ENCODE measurements at regions not wholly inside any gene's neighbourhood (a gene's known extent, or its start where the extent isn't known, plus 50 kb on each side); places are given as distances from the start of the nearest gene placed in this dataset.

GRCh38 chr13:50198508-50198907 is 183.3 kb downstream of the KCNRG start:
- H3K9me3 ChIP-seq (ENCODE audit: control insufficient read depth in 4 of 4, insufficient read depth in 3 of 4, low read length in 3 of 4), result no peaks in the 10 kb centered on the region
- peak in 2 of 3 donors; percentile 46 to 65 for DNase-seq
- H3K4me1 ChIP-seq (ENCODE audit: control insufficient read depth in 5 of 5, insufficient read depth in 5 of 5, low read length in 5 of 5), result peaks cover 0 to 18% (median 3%) of the 10 kb centered on the region in 5 donors
- no peak overlapping the region for H3K4me3 ChIP-seq
- TF ChIP-seq CTCF (IDR thresholded peaks at IDR 0.05; ENCODE audit: control extremely low read depth, extremely low read depth), result no peak
- no peaks in the 10 kb centered on the region for H3K27me3 ChIP-seq (ENCODE audit: control insufficient read depth in 3 of 3, insufficient read depth in 3 of 3, low read length in 2 of 3)
- H3K36me3 ChIP-seq (ENCODE audit: control insufficient read depth in 4 of 4, insufficient read depth in 4 of 4, low read length in 4 of 4), result no peaks in the 10 kb centered on the region
- H3K27ac ChIP-seq (ENCODE audit: low read depth in 1 of 2, low read length in 1 of 2), result no peak overlapping the region
- no peak overlapping the region for H3K9ac ChIP-seq (ENCODE audit: insufficient read depth in 1 of 2, low read length in 2 of 2)
- ATAC-seq (ENCODE audit: insufficient read depth, low FRiP score), result no peak
- WGBS, 2 donors, result 54% methylated on average over 2 of the region's 2 CpGs

- TF ChIP-seq CTCF (IDR thresholded peaks at IDR 0.05; ENCODE audit: control extremely low read depth, extremely low read depth), result no peak
- WGBS, 2 donors, result 76 to 85% methylated on average over 3 of the region's 3 CpGs
- no peak overlapping the region for H3K4me3 ChIP-seq
- DNase-seq (peak in 2 of 3 donors; percentile 33 to 46), ATAC-seq (ENCODE audit: insufficient read depth, low FRiP score) (no peak)
- peak overlapping the region in 1 of 2 donors; percentile 62 for H3K9ac ChIP-seq (ENCODE audit: insufficient read depth in 1 of 2, low read length in 2 of 2)
- no peaks in the 10 kb centered on the region for H3K27me3 ChIP-seq (ENCODE audit: control insufficient read depth in 3 of 3, insufficient read depth in 3 of 3, low read length in 2 of 3)
- H3K27ac ChIP-seq (ENCODE audit: low read depth in 1 of 2, low read length in 1 of 2), result no peak overlapping the region
- H3K36me3 ChIP-seq (ENCODE audit: control insufficient read depth in 4 of 4, insufficient read depth in 4 of 4, low read length in 4 of 4), result no peaks in the 10 kb centered on the region
- no peaks in the 10 kb centered on the region for H3K9me3 ChIP-seq (ENCODE audit: control insufficient read depth in 4 of 4, insufficient read depth in 3 of 4, low read length in 3 of 4)
- peaks cover 0 to 22% (median 3%) of the 10 kb centered on the region in 5 donors for H3K4me1 ChIP-seq (ENCODE audit: control insufficient read depth in 5 of 5, insufficient read depth in 5 of 5, low read length in 5 of 5)
Measured at GRCh38 chr13:50200569-50200968, 185.3 kb downstream of the KCNRG start.

- H3K4me1 ChIP-seq (ENCODE audit: control insufficient read depth in 5 of 5, insufficient read depth in 5 of 5, low read length in 5 of 5), result peaks cover 0 to 22% (median 3%) of the 10 kb centered on the region in 5 donors
- H3K27ac ChIP-seq (ENCODE audit: low read depth in 1 of 2, low read length in 1 of 2), result no peak overlapping the region
- 74 to 85% methylated on average over 3 of the region's 3 CpGs for WGBS, 2 donors
- peak overlapping the region in 1 of 2 donors; percentile 62 for H3K9ac ChIP-seq (ENCODE audit: insufficient read depth in 1 of 2, low read length in 2 of 2)
- H3K27me3 ChIP-seq (ENCODE audit: control insufficient read depth in 3 of 3, insufficient read depth in 3 of 3, low read length in 2 of 3), result no peaks in the 10 kb centered on the region
- H3K36me3 ChIP-seq (ENCODE audit: control insufficient read depth in 4 of 4, insufficient read depth in 4 of 4, low read length in 4 of 4), result no peaks in the 10 kb centered on the region
- H3K9me3 ChIP-seq (ENCODE audit: control insufficient read depth in 4 of 4, insufficient read depth in 3 of 4, low read length in 3 of 4), result no peaks in the 10 kb centered on the region
- DNase-seq (peak in 2 of 3 donors; percentile 31 to 54), ATAC-seq (ENCODE audit: insufficient read depth, low FRiP score) (no peak)
- H3K4me3 ChIP-seq, result no peak overlapping the region
- TF ChIP-seq CTCF (IDR thresholded peaks at IDR 0.05; ENCODE audit: control extremely low read depth, extremely low read depth), result no peak
Measured at GRCh38 chr13:50200988-50201387, 185.7 kb downstream of the KCNRG start.

GRCh38 chr13:50202485-50202884 is 187.2 kb downstream of the KCNRG start:
- Histone ChIP-seq H3K9ac (ENCODE audit: insufficient read depth in 1 of 2, low read length in 2 of 2) (no peak overlapping the region), H3K27ac (ENCODE audit: low read depth in 1 of 2, low read length in 1 of 2) (no peak overlapping the region), H3K4me1 (ENCODE audit: control insufficient read depth in 5 of 5, insufficient read depth in 5 of 5, low read length in 5 of 5) (peaks cover 0 to 22% (median 3%) of the 10 kb centered on the region in 5 donors), H3K27me3 (ENCODE audit: control insufficient read depth in 3 of 3, insufficient read depth in 3 of 3, low read length in 2 of 3) (no peaks in the 10 kb centered on the region), H3K36me3 (ENCODE audit: control insufficient read depth in 4 of 4, insufficient read depth in 4 of 4, low read length in 4 of 4) (no peaks in the 10 kb centered on the region), H3K9me3 (ENCODE audit: control insufficient read depth in 4 of 4, insufficient read depth in 3 of 4, low read length in 3 of 4) (no peaks in the 10 kb centered on the region), H3K4me3 (no peak overlapping the region)
- WGBS, 2 donors, result 87 to 90% methylated on average over 4 of the region's 4 CpGs
- DNase-seq (peak in 2 of 3 donors; percentile 34 to 39), ATAC-seq (ENCODE audit: insufficient read depth, low FRiP score) (no peak)
- no peak for TF ChIP-seq CTCF (IDR thresholded peaks at IDR 0.05; ENCODE audit: control extremely low read depth, extremely low read depth)

Data from lung (tissue), 11 donors.